ENCODE measurements at regions not wholly inside any gene's neighbourhood (a gene's known extent, or its start where the extent isn't known, plus 50 kb on each side); places are given as distances from the start of the nearest gene placed in this dataset.
"Not testable (repeated sequence)": the region's sequence is repeated elsewhere in the genome, so short reads cannot be mapped to it uniquely, and the experiment has no call there.

DNA sequence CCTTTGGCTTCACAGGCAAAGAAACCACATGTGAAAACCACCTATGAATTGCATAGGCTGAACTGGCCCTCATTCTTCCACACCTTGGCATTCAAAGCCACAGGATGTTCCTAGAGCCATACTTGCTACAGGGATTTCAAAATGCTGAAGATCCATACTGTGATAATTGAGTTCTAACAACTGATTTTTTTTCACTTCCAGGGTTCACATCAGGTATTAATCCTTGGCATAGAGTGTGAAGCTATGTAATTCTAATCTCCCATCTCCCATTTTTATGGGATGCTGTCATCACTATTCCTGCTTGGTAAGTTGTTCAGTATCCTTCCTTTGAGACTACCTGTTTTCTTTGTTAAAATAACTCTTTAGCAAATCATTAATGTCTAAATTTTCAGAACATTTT is 1569.2 kb upstream of the ADGRL3 start:
- DNase-seq = no peak

DNA sequence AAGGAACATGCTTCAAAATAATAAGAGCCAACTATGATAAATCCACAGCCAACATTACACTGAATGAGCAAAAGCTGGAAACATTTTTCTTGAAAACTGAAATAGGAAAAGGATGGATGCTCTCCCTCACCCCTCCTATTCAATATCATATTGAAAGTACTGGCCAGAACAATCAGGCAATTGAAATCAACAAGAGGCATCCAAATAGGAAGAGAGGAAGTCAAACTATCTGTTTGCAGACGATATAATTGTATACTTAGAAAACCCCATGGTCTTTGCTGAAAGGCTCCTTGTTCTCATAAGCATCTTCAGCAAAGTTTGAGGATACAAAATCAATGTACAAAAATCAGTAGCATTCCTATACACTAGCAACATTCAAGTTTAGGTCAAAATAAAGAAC is 1562.5 kb upstream of the ADGRL3 start:
- no peak for DNase-seq

DNA sequence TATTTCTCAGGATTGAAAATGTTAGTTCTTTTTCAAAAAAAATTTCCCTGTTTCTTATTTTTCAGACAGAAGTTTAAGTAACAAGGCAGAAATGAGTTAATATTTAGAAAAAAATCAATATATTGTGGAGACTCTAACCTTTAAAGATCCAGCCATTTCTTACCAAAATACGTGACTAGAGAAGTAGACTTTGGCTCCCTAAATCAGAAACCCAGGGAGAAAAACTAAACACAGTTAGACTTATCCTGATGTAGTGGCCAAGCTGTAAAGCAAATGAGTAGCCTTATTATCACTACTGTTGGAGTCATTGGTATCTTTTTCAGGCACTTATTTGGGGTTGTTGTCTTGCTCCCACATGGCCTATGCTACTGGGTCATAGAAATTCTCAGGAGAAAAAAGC is 1556.4 kb upstream of the ADGRL3 start:
- DNase-seq = no peak

DNA sequence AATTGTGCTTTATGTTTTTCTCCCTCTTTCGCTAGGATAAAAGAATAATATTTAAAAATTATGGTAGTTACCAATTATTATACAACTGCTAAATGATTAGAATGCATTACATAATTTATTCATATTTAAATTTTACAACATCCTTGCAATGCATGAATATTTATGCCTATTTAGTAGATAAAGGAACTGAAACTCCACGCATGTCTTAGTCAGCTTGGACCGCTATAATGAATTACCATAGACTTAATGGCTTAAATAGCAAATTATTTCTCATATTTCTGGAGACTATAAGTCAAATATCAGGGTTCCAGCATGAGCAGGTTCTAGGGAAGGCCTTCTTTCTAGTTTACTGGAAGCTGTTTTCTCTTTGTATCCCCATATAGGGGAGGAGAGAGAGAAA is 1555.4 kb upstream of the ADGRL3 start:
- DNase-seq = no peak

DNA sequence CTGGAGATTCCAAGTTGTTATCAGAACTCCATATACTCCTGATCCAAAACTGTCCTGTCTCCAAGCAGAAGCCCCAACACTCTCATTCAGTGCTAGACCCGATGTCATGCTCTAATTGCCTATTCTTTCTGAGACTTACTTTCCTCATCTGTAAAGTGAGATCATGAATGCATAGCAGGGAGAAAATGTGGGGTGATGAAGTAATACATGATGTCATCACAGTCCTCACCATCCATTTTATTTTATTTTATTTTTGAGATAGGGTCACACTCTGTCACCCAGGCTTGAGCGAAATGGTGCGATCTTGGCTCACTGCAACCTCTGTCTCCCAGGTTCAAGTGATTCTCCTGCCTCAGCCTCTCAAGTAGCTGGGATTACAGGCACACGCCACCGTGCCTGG is 1554.0 kb upstream of the ADGRL3 start:
- no peak for DNase-seq

DNA sequence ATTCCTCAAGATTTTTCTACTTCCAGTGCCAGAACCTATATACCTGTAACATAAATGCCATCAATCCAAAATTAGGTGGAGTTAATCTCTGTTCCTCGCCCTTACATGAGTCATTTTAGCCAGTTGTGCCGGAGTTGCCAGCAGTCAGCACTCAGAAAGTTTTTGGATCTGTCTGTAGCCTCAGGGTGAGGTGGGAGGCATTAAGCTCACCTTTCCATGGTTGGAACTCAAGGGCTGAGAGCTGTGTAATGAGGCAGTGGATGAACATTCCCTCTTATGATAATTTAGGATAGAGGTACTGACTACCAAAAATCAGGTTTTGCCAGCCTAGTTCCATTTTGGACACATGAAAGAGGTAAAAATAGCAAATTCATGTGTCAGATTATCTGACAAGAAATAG is 1553.1 kb upstream of the ADGRL3 start:
- DNase-seq = no peak

DNA sequence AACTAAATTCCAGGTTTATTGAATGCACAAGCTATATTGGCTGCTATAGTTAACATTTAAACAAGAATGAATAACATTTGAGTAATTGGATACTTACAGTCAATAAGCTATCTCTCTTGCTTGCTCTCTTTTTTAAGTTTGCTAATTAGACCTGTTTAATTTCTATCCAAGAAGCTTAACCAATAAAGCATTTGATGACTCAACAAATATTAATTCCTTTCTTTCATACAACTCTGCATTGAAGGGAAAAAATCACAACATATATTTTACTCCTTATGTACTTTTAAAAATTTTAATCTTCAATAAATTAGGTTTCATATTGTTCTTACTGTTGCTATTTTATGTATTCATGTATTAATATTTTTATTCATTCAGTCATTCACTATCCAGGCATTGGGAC is 1552.6 kb upstream of the ADGRL3 start:
- no peak for DNase-seq

DNA sequence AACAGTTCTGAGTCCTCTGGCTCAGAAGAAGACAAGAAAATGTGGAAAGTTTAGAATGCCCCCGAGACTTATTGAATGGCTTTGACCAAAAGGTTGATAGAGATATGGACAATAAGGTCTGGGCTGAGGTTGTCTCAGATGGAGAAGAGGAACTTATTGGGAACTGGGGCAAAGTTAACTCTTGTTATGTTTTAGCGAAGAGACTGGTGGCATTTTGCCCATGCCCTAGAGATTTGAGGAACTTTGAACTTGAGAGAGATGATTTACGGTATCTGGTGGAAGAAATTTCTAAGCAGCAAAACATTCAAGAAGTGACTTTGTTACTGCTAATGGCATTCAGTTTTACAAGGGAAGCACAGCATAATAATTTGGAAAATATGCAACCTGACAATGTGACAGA is 1549.3 kb upstream of the ADGRL3 start:
- DNase-seq = no peak

DNA sequence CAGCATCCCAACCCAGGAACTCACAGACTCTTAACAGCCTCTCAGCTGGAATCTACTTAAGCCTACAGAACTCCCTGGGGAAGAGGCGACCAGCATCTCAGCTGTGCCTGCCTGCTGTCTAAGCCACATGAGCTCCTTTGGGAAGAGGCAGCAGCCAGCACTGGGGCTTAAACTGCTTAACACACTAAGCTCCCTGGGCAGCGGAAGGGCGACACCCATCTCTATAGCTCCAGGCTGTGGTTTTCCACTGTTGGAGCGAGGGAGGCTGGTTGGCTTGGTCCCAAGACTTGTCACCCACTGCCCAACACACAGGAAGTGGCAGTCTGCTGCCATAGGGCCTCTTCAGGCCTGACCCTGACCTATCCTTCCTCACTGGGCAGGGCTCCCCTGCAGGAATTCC is 1544.1 kb upstream of the ADGRL3 start:
- DNase-seq = no peak

DNA sequence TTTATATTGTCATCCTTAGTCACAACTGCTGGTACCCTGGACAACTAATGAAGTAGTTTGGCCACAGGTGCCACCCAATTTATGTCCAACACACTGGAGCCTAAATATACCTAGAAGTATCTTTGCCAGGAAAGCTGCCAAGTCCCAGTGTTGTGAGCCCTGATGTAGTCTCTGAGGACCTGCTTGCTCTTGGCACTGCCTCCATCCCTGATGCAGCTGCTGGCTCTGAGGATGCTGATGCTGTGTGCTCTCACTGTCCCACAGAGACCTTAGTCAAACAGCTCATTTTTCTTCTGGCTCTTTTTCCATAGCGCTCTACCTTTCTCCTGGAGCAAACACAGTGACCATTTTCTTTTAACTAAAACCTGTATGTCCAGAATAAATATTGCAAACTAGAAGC is 1535.4 kb upstream of the ADGRL3 start:
- DNase-seq = peak; percentile 72

DNA sequence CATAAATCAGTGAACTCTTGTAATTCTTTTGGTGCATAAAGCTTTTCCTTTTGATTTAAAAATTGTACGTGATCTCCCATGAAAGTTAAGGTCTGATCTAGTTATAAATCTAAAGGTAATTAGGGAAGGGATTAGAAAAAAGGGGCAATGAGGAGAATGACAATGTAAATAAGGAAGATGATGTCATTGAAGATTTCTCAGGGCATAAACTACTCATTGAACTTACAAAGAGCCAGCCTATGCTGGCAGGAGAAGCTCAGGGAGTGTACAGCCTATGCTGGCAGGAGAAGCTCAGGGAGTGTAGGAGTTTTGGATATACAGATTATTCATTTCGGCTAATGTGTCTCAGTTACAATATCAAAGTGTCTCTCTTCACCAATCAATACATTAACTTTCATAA is 1533.5 kb upstream of the ADGRL3 start:
- no peak for DNase-seq

DNA sequence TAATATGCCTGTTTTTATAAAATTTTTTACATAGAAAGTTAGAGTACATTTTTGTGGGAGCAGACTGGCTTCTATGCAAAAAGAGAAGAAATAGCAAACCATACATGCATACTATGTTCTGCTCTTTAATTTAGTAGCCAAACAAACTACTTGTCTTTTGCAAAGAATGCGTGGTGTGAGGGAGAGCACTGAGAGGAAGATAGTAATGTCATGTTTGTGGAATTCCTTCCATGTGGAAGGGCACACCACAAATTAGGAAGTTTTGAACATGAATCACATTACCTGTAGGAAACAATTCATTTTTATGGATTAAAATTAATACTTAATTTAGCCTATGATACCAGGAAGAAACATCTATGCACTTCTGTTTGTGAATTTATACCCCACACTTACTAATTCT is 1529.1 kb upstream of the ADGRL3 start:
- no peak for DNase-seq

DNA sequence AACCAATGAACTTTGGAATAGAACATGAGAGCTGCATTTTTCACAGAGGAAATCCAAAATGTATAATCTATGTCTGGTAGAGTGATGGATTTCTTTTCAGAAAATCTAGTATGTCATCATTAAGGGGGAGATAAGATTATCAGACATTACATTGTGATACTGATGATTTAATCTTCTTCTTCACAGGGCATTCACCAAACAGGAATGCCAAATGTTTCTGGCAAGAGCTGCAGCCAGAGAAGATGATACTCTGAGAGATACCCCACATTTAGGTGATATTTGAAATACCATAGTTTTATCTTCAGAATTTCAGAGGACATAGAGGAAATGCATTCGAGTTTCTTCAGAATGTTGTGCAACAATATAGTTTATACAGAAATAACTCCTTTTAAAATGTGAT is 1523.7 kb upstream of the ADGRL3 start:
- DNase-seq = no peak

DNA sequence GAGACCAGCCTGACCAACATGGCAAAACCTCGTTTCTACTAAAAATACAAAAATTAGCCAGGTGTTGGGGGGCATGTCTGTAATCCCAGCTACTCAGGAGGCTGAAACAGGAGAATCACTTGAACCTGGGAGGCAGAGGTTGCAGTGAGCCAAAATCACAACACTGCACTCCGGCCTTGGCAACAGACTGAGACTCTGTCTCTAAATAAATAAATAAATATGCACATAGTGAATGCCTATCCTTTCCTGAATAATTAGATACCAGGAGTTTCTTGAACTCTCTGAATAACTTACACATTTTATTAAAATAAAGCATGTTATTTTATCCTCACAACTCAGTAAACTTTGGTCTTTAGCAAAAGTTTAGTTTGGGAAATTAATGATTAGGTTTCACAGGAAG is 1523.1 kb upstream of the ADGRL3 start:
- DNase-seq = not testable (repeated sequence)

DNA sequence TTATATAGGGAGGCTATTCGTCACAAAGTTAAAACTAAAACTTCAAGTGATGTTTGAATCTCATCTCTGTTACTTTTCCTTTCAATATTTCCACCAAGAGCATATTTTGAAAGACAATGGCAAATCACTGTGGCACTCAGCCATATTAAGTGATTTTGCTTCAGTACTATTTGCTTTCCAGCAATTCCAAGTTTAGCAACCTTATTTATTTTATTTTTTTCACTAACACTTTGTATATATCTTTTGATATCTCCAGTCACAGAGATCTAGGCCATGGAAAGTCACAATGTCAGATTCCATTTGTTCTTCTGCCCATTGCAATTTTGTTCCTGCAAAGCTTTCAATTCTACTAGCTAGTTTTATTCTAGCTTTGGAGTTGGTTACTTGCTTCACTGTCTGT is 1514.5 kb upstream of the ADGRL3 start:
- no peak for DNase-seq

DNA sequence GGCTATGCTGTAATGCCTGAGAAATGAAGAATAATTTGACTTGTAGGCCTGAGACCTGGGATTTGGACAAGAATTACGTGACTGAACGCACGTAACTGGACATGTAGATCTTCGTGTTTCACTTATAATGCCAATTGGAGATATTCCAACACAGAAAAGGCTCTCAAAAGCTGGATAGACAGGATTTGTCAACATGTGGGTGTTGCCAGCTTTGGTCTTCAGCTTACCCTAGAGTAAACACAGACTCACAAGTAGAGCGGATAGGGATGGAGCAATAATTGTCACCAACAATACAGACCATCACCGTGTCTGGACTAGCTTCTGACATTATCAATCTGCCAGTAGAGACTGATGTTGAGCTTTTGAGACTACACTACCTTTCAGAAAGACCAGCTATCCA is 1511.0 kb upstream of the ADGRL3 start:
- peak; percentile 36 for DNase-seq

DNA sequence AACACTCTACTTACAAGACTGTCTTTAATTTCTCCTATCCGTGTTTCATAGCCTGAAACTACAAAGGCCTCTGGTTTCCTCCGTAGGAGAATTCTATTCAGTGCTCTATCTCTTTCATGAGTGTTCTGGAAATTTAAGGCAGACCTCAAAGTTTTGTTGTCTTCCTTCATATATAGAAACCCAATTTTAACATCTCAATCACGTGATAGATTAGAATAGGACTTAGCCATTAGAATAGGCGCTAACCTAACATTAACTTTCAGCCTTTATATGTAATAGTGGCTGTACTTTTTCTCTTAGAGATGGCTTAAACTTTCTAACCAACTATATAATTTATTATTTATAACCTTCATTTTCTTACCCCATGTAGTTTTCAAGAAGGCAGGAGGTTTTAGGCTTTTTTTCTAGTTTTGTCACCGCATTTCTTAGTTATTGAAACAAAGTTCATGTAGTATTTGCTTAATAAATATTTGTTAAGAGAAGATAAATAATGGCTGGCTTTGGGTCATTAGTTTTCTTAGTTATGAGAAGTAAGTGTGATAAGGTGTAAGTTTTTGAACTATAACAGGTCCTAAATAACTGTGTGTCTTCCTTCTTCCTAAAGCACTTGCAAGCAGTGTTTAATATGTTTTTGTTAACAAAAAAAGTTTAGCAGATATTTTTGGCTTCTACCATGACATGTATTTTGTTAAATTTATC is 1504.6 kb upstream of the ADGRL3 start:
- DNase-seq = no peak

DNA sequence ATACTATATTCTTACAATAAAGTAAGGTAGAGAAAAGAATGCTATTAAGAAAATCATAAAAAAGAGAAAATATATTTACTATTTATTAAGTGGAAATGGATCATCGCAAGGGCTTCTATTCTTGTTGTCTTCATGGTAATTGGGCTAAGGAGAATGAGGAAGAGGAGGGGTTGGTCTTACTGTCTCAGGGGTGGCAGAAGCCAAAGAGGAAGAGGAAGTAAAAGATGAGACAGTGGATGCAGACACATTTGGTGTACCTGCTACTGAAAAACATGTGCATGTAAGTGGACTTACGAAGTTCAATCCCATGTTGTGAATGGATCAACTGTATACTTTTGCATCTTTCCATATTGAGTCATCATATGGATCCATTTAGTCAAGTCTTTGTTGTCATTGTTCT is 1502.1 kb upstream of the ADGRL3 start:
- no peak for DNase-seq

DNA sequence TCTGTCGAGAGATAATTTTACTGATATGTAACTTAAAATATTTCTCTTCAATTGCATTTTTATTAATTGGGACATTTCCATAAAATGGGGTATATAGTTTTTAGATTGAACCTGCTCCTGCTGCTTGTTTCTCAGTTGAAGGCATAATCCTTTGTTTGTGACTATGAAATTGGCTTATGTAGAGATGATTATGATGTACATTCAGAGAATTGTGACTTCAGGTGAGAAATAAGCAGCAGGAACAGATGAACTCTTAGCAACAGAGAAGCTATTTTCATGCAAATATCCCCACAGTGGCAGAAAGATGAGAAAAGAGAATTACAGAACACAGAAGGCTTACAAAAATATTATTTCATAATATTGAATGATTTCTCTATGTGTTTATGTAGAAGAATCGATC is 1499.5 kb upstream of the ADGRL3 start:
- DNase-seq = no peak

DNA sequence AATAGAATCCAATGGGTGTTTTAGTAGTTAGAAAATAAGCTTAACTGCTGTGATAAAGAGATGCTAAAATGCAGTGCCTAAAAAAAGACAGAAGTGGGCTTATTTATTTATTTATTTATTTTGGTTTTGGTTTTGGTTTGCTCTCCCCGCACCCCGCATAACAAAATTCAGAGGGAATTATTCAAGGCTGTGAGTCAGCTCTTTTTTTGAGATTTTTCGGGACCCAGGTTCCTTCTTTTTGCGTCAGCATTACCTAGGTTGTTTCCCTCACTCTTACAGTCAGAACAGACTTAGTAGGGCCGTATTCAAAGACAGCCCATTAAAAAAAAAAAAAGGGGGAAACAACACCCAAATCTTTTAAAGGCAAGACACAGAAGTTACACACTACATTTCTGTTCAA is 1495.5 kb upstream of the ADGRL3 start:
- DNase-seq = no peak

DNA sequence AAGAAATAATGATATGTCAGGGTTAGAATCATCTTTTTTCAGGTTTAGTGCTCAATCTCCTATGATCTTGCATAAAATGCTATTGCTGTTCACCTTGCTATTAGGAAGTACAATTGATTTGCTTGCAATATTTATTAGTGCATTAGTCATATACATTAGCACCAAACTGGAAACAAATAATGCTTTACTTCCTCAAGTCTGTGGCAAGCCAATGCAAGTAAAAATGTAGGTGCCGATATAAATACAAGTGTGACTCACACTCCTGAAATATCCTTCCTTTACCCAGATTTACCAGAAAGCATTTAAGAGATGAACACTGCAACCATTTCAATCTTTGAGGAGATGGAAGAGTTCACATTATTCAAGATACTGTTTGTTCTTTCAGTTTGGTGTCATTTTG is 1487.7 kb upstream of the ADGRL3 start:
- DNase-seq = no peak

DNA sequence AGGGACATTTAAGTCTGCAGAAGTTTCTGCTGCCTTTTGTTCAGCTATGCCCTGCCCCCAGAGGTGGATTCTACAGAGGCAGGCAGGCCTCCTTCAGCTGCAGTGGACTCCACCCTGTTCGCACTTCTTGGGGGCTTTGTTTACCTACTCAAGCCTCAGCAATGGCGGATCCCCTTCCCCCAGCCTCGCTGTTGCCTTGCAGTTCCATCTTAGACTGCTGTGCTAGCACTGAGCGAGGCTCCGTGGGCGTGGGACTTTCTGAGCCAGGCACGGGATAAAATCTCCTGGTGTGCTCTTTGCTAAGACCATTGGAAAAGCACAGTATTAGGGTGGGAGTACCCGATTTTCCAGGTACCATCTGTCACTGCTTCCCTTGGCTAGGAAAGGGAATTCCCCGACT is 1475.8 kb upstream of the ADGRL3 start:
- DNase-seq = not testable (repeated sequence)

DNA sequence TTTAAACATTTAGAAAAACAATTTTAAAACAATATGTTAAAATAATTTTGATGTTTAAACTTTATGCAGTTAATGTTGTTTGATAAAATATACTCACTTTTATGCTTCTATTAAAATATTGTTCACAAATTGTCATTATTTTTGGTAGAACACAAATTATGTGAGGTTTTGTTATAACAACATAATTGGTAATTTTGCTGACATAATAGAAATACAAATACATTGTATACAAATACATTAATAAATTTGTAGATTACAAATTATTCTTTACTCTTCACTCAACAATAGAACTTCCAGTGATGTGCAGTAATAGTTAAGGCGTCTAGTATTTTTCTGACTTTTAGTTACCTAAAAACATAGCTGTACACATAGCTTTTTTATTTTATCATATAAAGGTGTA is 1472.4 kb upstream of the ADGRL3 start:
- no peak for DNase-seq

DNA sequence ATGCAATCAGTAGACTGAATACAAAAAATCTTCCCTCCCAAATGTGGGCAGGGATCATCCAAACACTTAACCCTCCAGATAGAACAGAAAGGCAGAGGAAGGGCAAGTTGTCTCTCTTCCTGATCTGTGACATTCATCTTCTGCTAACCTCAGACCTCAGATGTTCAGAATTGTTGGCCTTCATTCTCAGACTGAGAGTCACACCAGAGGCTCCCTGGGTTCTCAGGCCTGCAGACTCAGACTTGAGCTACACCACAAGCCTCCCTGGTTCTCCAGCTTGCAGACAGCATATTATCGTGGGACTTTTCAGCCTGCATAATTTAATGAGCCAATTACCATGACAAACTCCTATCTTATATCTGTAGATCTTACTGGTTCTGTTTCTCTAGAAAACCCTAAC is 1471.6 kb upstream of the ADGRL3 start:
- DNase-seq = no peak

DNA sequence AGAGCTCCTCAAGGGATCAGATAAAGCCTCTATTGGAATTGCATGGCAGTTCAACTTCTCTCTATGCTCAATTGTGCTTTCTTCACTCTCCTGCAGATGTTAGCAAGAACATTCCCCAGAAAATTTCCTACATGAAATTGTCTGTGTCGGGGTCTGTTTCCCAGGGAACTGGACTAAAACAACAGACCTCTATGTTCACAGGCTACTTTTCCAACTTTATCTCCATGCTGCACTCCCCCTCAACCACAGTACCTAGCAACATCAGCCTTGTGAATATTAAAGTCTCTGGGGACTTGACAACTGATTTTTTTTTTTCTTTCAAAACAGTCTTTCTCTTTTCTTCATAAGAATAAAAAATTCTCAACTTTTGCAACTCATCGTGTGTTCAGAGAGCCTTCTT is 1470.8 kb upstream of the ADGRL3 start:
- DNase-seq = no peak

DNA sequence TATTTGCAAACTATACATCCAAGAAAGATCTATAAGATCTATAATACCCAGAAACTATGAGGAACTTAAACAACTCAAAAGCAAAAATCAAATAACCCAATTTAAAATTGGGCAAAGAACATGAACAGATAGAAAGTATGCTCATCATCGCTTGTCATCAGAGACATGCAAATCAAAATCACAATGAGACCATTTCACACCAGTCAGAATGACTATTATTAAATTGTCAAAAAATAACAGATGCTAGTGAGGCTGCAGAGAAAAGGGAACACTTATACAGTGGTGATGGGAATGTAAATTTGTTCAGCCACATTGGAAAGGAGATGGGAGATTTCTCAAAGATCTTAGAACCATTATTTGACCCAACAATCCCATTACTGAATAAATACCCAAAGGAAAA is 1451.7 kb upstream of the ADGRL3 start:
- DNase-seq = no peak
